ENCODE measurements at regions not wholly inside any gene's neighbourhood (a gene's known extent, or its start where the extent isn't known, plus 50 kb on each side); places are given as distances from the start of the nearest gene placed in this dataset.

DNA sequence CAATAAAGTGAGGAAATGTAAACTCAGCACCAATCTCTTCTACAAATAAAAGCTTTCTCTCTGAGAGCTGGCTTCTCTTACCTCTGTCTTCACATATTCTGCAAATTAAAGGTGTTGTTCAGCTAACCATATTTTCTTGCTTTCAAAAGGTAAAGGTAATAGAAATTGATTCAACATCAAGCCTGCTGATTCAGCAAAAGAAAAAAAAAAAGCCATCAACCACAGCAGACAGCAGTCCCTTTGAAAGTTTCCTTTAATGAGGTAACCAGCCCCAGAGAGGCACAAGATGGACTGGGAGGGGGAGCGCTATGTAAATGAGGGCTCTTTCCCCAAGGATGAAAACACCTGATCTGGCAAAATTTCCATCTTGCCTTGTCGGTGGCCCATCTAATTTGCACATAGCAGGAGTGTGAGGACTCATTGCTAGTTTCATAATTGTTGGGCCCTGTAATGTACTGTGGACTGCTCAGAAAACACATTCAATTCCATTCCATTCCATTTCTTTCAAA, 154.9 kb upstream of the SOX11 start:
- peak; percentile 71 for DNase-seq

DNA sequence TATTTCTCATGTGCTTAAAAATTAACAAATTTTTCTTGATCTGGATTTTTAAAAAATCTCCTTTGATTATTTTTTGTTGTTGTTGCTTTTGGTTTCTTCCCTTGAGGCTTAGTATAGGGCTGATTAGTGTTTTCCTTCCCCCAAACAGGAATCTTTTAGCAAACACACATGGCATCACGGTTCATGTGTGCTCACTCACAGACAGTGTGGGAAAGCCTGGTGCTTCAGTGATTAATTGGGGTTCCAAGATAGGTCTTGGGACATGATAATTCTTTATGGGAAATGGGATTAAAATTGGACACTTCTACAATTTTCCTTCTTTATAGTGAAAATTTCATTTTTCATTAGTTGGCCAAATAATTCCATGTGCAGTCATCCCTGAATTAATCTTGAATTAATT, 153.9 kb upstream of the SOX11 start:
- no peak for DNase-seq

DNA sequence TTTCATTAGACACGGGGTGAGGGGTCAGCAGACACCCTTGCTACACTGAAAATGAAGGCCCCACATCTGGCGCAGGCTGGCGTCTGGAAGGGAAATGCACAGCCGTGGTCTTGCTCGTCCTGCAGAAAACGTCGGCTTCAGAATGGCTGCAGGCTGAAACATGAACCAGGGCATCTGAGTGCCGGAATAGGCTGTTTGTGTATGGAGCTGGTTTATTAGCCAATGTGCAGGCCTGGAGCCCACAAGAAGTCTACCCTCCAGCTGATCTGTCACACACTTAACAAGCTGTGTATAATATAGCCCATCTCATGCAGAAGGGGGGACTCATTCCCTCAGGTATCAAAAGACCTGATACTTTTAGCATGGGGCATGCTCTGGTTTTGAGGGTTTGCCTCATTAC, 153.4 kb upstream of the SOX11 start:
- peak; percentile 6 for DNase-seq

DNA sequence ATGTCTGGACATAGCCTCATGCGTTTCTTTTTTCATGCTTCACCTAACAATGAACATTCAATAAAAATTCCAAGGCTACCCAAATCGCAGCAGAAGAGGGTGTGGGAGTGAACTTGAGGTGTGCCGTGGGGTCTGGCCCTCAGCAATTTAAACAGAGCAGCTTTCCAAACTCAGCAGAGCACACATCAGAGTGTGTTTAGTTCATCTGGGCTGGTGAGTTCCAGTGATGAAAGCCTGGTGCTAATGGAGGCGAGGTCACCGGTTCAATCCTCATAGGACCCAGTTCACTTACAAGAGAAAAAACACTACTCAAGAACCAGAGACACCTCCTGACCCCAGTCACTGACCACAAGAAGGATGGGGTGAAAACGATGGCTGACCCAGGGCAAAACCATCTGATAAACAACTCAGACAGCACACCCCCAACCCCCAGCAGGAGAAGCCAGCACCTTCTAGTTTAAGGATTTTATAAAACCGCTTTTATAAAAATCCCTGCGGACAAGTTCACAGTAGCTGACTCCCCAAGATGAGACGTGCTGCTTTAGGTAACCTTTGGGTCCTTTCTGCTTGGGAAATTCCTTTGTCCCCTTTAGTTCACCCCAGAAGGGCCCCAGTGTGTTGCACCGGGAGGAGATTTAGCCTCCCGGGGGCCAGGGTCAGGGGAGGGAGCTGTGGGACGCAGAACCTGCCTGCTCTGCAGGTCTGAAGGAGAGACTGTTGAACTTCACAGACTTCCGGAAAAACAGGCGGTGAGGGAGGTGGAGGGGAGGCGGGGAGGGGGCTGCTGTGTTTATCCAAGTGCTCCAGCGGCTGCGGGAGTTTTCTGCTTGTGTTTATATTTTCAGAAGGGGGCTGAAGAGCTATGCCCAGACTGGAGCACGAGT, 152.7 kb upstream of the SOX11 start:
- DNase-seq, result no peak

DNA sequence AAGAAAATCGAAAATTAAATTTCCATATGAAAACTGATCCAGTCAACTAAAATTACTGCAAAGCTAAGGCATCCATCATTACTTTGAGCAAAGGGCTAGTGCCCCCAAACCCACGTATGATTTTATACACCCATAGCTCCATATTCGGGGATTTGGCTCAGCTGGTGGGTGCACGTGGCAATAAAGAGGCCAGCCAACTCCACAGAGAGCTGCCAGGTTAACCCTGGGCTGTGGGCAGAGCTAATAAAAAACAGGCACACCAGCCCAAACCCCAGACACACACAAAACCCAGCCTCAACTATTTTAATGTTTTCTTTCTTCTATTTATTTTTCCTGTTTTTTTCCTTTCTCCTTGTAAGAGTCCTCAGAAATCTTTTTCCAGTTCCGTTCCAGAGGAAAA, 151.3 kb upstream of the SOX11 start:
- no peak for DNase-seq

DNA sequence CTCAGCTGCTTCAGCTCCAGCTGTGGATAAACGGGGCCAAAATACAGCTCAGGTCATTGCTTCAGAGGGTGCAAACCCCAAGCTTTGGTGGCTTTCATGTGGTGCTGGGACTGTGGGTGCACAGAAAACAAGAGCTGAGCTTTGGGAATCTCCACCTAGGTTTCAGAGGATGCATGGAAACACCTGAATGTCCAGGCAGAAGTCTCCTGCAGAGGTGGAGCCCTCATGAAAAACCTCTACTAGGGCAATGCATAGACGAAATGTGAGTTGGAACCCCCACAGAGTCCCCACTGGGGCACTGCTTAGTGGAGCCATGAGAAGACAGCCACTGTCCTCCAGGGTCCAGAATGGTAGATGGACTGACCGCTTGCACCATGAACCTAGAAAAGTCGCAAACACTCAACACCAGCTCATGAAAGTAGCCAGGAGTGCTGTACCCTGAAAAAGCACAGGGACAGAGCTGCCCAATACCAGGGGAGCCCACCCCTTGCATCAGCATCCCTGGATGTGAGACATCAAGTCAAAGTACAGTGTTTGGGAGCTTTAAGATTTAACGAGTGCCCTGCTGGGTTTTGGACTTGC, 147.9 kb upstream of the SOX11 start:
- no peak for DNase-seq

DNA sequence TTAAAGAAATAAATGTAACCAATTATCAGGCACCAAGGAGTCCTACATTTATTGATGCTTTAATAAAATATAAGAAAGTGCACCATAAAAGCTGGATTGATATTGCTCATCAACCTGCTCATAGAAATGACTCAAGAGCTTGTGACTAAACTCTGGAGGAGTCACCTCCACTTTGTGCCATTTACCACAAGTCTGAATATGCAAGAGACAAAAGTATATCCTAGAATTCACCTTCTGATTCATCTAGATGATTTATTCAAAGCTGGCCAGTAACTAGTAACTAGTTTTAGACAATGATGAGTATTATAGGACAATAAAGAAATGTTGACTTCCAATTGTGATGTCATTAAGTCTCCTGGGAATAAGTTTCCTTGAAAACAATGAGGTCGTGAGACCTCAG, 146.0 kb upstream of the SOX11 start:
- DNase-seq, result no peak

DNA sequence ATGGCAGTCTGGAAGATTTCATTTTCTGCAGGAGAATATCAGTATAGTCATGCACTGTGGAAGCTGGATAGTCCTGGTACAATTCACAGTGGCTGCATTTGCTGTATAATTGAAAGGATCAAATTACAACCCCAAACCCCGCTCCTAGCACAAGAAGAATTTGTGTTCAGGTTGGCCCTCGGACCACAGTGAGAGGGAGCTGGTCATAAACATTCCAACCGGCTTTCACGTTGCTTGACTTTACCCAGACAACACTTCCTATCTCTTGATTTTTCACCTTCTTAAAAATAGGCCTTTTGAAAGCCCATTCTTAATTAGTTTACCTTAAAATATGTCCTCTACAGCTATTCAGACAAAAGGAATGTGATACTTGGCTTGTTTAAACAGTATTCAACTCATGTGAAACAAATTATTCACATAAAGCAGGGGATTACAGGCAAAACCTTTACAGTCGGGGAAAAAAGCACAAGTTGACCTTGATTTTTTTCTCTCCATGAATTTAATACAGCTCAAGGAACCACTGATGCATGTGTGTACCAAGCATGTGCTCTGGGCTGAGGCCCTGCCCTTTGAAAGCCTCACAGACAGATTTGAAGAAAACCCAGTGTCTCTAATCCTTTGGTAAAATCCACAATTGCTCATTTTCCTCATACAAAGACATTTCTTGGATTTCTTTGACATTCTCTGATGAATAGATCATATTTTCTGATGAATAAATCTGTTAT, 143.0 kb upstream of the SOX11 start:
- peak; percentile 32 for DNase-seq

DNA sequence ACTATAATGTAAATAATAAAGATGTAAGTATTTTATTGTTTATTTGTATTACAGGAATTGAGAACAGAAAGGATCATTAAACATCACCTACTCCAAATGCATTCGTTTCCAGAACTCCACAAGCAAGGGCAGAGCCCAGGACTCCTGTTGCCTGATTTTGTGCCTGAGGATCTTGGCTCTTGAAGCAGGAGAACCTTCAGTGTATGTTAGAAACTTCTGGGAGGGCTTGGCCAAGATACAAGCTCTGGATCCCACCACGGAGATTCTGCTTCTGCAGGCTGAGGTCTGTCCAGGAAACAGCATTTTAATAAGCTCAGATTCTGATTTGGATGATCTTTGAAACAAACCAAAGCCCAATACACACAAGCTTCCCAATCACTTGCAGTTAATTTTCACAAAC, 142.4 kb upstream of the SOX11 start:
- DNase-seq, result no peak

DNA sequence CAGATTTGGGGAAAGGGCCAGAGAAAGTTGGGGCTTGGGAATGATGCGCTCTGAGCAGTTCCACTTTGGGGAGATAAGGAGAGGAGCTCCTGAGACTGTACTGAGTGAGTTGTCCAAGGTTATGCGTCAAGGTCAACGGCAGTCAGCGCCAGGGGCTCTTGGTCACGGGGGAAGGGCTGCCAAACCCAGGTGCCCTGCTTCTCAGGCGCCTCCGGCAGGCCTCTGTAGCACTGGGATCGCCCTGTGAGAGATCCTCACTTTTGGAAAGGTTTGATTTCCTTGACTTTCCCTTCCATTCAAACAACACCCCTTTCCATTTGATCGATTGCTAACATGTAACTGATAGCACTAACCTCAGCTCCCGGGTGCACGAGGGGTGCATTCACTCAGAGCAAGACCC, 136.5 kb upstream of the SOX11 start:
- no peak for DNase-seq

DNA sequence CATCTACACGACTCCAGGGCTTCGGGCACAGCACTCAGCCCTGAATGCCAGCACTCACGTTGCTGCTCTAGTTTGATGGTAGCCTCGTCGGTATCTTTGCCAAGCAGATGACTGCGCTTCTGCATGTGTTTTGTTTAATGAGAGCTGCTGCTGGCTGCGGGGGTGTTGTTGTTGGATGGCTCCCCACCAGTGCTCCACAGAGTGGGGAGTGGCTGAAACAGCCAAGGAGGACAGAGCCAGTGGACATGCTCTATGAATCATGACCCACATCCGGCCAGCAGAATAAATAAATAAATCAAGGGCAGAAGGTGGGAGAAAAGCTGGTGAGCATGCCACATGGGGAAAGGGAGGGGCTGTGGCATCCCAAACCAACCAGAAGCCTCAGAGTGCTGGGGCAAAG, 131.2 kb upstream of the SOX11 start:
- no peak for DNase-seq

DNA sequence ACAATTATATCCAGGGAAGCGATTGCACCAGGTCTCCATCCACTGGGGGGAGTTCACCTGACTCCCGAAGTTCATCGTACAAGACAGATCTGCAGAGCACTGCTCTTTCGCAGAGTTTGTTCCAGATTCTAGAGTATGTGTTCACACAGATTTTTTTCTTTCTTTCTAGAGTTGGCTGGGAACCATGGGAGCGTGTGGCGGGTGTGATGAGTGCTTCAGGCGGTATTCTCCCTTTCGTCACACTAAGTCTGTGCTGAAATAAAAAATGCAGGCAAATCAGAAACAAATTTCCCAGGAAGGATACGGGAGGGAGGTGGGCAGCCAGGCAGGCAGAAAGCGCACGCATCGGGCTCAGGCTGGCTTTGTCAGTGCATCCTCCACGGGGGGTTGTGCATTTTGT, 129.8 kb upstream of the SOX11 start:
- DNase-seq, result peak; percentile 77

DNA sequence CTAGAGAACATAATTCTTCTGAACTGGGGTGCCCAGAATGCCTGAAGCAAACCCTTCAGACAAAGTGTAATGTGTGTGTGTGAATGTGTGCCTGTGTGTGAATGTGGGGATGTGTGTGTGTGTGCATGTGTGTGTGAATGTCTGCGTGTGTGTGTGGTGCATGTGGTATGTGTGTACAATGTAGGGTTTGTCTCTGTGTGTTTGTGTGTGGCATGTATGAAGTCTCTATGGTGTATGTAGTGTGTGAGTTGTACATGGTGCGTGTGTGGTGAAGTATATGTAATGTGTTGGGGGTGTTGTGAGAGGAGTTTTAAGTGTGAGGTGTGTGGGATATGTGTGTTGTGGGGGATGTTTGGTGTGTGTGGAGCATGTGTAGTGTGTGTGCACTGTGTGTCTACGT, 129.3 kb upstream of the SOX11 start:
- DNase-seq, result no peak

DNA sequence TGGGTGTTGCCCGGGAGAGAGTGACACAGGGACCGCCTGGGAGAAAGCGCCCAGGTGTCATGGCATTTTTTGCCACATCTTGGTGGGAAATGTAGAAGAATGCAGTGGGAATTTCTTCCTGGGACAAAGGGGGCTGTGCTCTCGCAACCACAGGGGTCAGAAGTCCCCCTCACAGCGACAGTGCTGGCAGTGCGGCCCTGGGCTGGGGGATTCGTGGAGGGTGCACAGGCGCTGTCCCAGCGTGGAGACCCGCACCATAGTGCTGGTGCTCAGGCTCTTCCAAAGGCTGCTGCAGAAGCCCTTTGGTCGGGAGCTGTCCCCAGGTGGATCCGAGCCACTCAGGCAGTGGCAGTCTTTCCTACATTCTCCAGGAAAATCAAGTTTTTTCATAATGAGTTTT, 128.8 kb upstream of the SOX11 start:
- DNase-seq, result no peak

DNA sequence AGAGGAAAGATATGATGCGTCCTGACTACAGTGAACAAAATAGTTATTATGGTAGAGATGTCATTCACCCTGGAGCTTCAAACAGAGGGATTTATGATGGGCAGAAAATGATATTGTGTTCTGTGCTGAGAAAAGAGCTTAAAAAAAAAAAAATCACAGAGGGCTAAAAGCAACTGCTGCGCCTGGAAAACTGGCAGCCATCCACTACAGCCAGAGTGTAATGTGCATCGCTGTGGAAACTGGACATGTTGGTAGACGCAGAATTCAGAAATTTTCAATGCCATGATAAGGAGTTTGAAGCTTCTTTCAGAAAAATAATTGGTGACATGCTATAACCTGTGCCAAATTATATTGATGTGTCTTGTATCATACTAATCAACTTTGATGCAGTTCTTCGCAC, 122.9 kb upstream of the SOX11 start:
- no peak for DNase-seq

DNA sequence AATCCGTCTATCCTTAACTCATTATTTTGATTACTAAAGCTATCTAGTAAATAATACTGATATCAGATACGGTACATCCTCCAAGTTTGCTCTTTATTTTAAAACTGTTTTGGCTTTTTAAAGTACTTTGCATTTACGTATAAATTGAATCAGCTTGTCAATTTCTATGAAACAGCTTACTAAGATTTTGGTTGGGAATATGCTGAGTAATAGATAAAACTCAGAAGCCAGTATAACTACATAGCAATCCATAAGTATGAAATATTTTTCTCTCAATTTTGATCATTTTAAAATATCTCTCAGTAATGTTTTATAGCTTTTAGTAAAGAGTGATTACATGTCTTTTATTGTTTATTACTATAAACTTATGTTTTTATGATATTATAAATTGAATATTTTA, 116.2 kb upstream of the SOX11 start:
- no peak for DNase-seq

DNA sequence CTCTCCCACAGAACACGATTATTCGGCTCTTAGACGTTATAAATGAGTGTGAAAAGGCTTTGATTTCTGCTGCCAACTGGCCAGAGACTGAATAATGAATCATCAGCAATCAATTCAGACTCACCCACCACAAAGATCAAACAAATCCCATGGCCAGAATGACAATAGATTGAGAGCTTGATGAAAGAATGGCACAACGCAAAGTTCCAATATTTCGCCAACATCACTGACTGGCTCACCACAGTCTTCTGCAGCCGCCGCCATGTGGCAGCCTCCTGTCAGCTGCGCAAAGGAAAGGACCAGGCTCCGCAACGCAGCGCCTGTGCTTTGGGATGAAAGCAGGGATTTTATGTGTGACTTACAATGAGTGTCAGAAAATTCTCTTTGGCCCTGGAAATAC, 104.4 kb upstream of the SOX11 start:
- no peak for DNase-seq

DNA sequence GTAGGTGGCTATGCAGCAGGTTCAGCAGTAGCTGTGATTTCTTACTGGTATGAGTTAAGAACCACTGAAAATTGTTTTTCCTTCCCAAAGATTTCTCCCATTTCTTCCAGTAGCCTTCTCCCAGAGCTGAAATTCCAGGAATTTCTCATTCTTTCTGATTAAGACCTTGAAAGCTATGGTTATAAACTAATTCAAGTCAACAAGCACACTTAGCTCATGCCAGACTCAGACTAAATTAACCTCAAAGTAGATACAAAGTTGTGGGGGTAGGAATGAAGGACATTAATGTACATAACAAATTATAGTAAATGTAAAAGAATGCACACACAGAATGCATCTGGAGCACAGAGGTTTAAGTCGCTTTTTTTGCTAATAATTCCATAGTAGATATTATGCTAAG, 103.6 kb upstream of the SOX11 start:
- DNase-seq, result no peak

DNA sequence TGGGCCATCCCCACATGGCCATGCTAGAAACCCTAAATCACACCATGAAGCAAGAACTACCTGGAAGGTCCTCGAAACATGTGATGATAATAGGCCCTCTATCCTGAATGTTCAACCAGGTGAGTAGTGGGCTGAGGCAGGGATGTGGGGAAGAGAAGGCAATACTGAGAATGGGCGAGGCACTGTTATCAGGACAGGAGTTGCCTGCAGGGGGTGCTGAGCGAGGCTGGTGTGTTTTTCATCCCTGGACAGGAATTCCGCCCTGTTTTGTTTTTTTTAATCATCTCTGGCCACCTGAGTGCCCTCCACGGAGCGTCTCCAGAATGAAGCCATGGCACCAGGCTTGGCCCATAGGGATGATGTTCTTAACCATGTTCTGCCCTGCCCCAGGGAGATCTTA, 103.0 kb upstream of the SOX11 start:
- DNase-seq, result no peak

DNA sequence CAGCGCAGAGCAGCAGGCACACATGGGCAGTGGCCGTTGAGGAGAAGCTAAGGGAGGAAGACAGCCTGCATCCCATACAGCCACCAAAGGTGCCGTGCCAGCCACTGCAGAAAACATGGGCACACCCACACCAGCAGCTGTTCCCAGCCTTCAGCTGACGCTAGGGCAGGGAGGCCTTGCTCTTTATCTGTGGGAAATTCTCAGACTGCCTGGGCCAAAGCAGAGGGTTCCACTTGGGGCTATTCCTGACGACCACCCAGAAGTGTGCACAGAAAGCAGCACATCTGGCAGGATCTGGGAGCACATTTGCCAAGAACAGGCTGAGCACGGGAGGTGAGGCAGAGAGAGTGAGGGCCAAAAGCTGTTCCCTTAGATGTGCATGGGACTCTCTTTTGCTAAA, 101.3 kb upstream of the SOX11 start:
- no peak for DNase-seq

DNA sequence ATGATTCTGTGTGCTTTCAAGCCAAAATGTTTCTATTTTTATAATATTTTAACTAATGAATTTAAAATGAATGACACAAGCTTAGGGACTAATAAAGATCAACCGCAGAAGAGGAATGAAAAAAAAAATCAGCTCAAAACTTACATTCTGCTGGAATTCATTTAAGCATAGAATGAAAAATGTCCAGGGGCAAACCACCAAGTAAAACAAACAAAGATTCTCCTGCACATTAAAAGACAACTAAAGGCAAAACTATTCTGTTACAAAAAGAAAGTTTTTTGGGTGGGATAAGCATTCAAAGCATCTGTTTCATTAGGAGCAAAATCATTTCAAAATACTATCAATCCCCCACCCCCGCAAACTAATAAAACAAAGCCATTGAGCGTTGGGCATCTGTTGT, 99.3 kb upstream of the SOX11 start:
- no peak for DNase-seq

DNA sequence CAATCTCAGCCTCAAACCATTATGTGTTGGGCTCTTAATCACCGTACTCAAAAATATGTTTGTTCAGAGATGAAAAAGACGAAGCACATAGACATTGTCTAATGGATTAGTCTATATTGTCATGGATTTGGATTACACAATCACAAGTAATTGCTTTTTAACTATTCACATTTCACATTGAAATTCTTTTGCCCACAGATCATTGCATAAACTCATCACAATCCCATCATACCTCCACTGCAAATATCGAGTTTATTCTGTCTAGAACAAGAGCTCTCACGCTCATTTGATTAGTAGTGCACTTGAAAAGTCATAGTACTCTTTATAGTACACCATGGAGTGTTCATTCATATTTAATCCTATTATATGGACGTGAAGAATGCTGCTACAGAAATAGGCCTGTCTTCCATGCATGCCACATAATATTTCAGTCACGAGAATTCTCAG, 97.9 kb upstream of the SOX11 start:
- DNase-seq, result no peak

DNA sequence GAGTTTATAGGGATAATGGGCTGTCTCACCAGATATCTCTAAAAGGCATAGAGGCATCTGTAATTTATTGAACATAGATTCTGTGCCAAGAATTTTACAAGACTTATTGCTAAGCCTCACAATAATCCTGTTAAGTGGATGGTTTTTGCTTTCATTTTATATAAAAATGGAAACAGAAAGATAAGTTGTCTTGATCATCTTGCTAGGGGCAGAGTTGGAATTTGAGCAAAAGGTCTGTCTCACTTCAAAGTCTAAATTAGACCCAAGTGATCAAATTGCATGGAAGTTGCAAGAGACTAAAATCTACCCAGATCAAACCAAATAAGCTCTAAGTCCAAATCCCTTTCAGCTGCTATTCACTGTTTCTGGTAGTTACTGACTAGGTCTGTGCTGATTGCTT, 95.3 kb upstream of the SOX11 start:
- DNase-seq, result no peak

DNA sequence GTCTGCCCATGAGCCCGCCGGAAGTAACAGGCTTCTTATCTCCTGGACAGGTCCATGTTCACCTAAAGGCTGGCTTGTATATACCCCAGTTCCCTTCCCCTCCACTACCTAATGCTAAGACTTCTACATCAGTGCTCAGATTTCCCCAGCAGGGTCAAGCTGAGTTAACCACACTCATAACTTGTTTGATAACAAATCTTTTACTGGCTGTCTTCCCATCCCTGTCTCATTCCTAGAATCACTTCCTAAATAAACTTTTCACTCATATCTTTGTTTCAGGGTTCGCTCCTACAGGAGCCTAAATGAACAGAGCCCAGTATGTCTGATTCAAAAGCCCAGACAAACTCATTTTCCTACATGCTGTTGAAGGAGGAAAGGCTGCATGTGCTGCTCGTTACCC, 94.0 kb upstream of the SOX11 start:
- DNase-seq, result no peak
